GM19240 (cell line): ENCODE measurements at regions not wholly inside any gene's neighbourhood (a gene's known extent, or its start where the extent isn't known, plus 50 kb on each side); places are given as distances from the start of the nearest gene placed in this dataset.

ENCODE experiments used
- DNase-seq: peaks from one replicate; pipeline ENCODE4 v3.0.0; 2011; ENCODE audit warnings: low spot score; ENCODE audit not compliant: insufficient read length

DNA sequence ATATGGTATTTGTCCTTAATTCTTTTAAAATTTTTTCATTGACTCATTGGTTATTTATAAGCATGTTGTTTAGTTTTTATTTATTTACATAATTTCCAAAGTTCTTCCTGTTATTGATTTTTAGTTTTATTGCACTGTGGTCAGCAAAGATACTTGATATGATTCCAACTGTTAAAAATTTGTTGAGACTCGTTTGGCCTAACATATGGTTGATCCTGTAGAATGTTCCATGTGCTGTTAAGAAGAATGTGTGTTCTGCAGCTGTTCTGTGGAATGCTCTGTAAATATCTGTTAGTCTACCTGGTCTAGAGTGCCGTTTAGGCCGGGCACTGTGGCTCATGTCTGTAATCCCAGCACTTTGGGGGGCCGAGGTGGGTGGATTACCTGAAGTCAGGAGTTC, 197.7 kb downstream of the CD109 start:
- no peak for DNase-seq

- DNase-seq = no peak
Observed at GRCh38 chr6:73888050-73888449, 192.0 kb downstream of the CD109 start.

DNA sequence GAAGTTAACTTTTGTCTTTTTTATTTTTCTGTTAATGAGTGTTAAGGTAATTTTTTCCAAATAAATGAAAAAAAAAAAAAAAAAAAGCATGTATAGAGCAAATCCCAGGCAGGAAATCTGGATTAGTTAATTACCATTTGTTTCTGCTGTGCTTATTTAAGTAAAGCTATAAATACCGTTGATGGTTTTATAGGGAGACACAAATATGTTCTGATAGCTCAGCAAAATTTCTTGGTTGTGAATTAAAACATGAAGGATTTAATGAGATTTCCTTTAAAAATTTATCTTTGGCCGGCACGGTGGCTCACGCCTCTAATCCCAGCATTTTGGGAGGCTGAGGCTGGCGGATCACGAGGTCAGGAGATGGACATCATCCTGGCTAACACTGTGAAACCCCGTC, 189.4 kb downstream of the CD109 start:
- DNase-seq = no peak

- DNase-seq = no peak
Observed at GRCh38 chr6:73884540-73884939, 188.5 kb downstream of the CD109 start.

GRCh38 chr6:73879501-73880293, 183.7 kb downstream of the CD109 start:
- no peak for DNase-seq

DNA sequence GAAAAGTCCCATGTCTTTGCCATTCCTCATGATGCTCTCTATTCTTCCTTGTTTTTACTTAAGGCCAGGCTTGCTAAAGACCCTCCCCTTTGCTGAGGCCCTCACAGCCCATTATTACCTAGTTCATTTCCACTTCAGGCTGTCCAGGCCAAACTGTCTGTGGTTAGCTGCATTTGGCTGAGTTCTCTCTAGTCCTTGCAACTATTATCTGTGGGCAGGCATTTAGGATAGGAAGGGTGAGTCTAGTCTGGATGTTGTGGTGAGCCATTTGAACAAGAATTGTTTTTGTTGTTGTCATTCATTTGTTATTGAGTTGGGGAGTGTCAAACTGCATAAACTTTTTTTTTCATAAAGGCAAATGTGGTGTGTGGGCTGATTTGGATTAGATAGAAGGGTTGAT, 182.4 kb downstream of the CD109 start:
- DNase-seq = no peak
